ENCODE measurements at regions not wholly inside any gene's neighbourhood (a gene's known extent, or its start where the extent isn't known, plus 50 kb on each side); places are given as distances from the start of the nearest gene placed in this dataset.

DNA sequence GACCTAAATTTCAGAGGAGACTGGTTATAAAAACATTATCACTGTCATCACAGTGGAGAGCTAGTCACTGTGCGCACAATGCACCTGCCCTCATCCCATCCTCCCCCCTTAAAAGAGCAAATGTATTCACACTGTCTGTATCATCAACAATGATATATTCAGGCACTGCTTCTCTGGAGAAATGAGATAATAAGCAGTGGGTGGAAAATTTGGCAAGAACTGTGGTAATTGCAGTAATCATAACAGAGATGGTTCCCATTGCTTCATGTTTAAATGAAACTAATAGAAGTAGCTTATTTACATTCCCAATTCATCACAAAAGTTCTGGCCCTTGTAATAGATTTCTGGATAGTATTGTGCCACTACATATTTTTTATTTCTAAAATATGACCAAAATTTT lies 867.4 kb upstream of the ADGRL2 start:
- TF ChIP-seq POLR2A (IDR thresholded peaks at IDR 0.05) (no peak), CTCF (IDR thresholded peaks at IDR 0.05 in 8 of 11, conservative IDR thresholded peaks at IDR 0.05 in 3 of 11) (no peak)
